ENCODE measurements at regions not wholly inside any gene's neighbourhood (a gene's known extent, or its start where the extent isn't known, plus 50 kb on each side); places are given as distances from the start of the nearest gene placed in this dataset.
"Not testable (repeated sequence)": the region's sequence is repeated elsewhere in the genome, so short reads cannot be mapped to it uniquely, and the experiment has no call there.

- POLR2A ChIA-PET, result no interaction called here
- CTCF ChIA-PET, result no interaction called here
Observed at GRCh38 chr7:137120690-137121089, 222.8 kb downstream of the PTN start.

- ChIA-PET POLR2A (no interaction called here), CTCF (no interaction called here)
Observed at GRCh38 chr7:137110535-137110934, 233.0 kb downstream of the PTN start.

- ChIA-PET CTCF (no interaction called here), POLR2A (no interaction called here)
Observed at GRCh38 chr7:137110091-137110509, 233.4 kb downstream of the PTN start.

- CTCF ChIA-PET, POLR2A ChIA-PET: not testable (repeated sequence)
Observed at GRCh38 chr7:137107802-137108201, 235.7 kb downstream of the PTN start.

- CTCF ChIA-PET, POLR2A ChIA-PET: not testable (repeated sequence)
Observed at GRCh38 chr7:137103526-137103925, 235.1 kb downstream of the CHRM2 start.

- ChIA-PET POLR2A (no interaction called here), CTCF (no interaction called here)
Observed at GRCh38 chr7:137097111-137097510, 228.7 kb downstream of the CHRM2 start.

GRCh38 chr7:137096607-137097006 lies 228.2 kb downstream of the CHRM2 start:
- CTCF ChIA-PET, result no interaction called here
- POLR2A ChIA-PET, result no interaction called here

GRCh38 chr7:137093198-137093597 lies 224.7 kb downstream of the CHRM2 start:
- CTCF ChIA-PET, result no interaction called here
- POLR2A ChIA-PET, result no interaction called here

- POLR2A ChIA-PET, result no interaction called here
- CTCF ChIA-PET, result no interaction called here
Observed at GRCh38 chr7:137091396-137091795, 222.9 kb downstream of the CHRM2 start.

GRCh38 chr7:137086896-137087295 lies 218.4 kb downstream of the CHRM2 start:
- ChIA-PET POLR2A (no interaction called here), CTCF (no interaction called here)

GRCh38 chr7:137084607-137085380 lies 216.3 kb downstream of the CHRM2 start:
- POLR2A ChIA-PET, result no interaction called here
- CTCF ChIA-PET, result no interaction called here

- ChIA-PET CTCF (no interaction called here), POLR2A (no interaction called here)
Observed at GRCh38 chr7:137082391-137082790, 213.9 kb downstream of the CHRM2 start.

GRCh38 chr7:137081321-137082093 lies 213.1 kb downstream of the CHRM2 start:
- ChIA-PET CTCF (no interaction called here), POLR2A (no interaction called here)

- CTCF ChIA-PET, result no interaction called here
- POLR2A ChIA-PET, result no interaction called here
Observed at GRCh38 chr7:137080516-137081203, 212.2 kb downstream of the CHRM2 start.

GRCh38 chr7:137078781-137079180 lies 210.3 kb downstream of the CHRM2 start:
- ChIA-PET POLR2A (no interaction called here), CTCF (no interaction called here)

GRCh38 chr7:137074391-137075030 lies 206.1 kb downstream of the CHRM2 start:
- CTCF ChIA-PET, result no interaction called here
- POLR2A ChIA-PET, result no interaction called here

- ChIA-PET CTCF (no interaction called here), POLR2A (no interaction called here)
Observed at GRCh38 chr7:137073571-137074325, 205.3 kb downstream of the CHRM2 start.

Data from activated CD8-positive, alpha-beta memory T cell treated with anti-CD3 and anti-CD28 coated beads for 36 hours (primary cell).